Tibial nerve (tissue), 4 donors: ENCODE measurements at regions not wholly inside any gene's neighbourhood (a gene's known extent, or its start where the extent isn't known, plus 50 kb on each side); places are given as distances from the start of the nearest gene placed in this dataset.

Experiments used
- EP300 ChIP-seq, 2 donors: sonication (generic); formaldehyde crosslinking; IDR thresholded peaks; one replicate each; pipeline ENCODE4 v1.6.1; 2017; ENCODE audit warnings: antibody characterized with exemption in 2 of 2, mild to moderate bottlenecking in 1 of 2
- POLR2A ChIP-seq, 2 donors: fragments of 450-650 bp; IDR thresholded peaks; one replicate each; pipeline ENCODE4 v1.6.1; 2017; ENCODE audit warnings: antibody characterized with exemption in 2 of 2, mild to moderate bottlenecking in 2 of 2, moderate library complexity in 2 of 2
- TF ChIP-seq, protein P1 (sequence below), 5 experiments: fragments of 200-600 bp in 3 of 5; fragments of 450-650 bp in 2 of 5; sonication (generic) in 3 of 5; IDR thresholded peaks; one replicate each; pipeline ENCODE4 v1.5.1; 2016 to 2019; ENCODE audit warnings: antibody characterized with exemption in 5 of 5, mild to moderate bottlenecking in 3 of 5, moderate library complexity in 2 of 5

DNA sequence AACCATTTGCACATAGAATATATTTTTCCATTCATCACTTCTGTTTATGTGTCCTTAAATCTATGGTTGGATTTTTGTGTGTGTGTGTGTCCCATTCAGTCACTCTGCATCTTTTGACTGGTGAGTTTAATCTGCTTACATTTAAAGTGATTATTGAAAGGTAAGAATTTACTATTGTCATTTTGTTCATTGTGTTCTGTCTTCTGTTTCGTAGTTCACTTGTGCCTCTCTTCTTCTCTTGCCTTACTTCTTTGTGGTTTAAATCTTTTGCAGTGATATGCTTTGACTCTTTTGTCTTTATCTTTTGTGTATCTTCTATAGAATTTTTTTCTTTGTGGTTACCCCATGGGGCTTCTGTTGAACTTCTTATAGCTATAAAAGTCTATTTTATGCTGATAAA lies 166.3 kb upstream of the UBE3A start:
- TF ChIP-seq POLR2A (IDR thresholded peaks at IDR 0.05) (no peak), EP300 (IDR thresholded peaks at IDR 0.05) (no peak)
- TF ChIP-seq, protein P1, sequence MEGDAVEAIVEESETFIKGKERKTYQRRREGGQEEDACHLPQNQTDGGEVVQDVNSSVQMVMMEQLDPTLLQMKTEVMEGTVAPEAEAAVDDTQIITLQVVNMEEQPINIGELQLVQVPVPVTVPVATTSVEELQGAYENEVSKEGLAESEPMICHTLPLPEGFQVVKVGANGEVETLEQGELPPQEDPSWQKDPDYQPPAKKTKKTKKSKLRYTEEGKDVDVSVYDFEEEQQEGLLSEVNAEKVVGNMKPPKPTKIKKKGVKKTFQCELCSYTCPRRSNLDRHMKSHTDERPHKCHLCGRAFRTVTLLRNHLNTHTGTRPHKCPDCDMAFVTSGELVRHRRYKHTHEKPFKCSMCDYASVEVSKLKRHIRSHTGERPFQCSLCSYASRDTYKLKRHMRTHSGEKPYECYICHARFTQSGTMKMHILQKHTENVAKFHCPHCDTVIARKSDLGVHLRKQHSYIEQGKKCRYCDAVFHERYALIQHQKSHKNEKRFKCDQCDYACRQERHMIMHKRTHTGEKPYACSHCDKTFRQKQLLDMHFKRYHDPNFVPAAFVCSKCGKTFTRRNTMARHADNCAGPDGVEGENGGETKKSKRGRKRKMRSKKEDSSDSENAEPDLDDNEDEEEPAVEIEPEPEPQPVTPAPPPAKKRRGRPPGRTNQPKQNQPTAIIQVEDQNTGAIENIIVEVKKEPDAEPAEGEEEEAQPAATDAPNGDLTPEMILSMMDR (IDR thresholded peaks at IDR 0.05): no peak
